ENCODE measurements at regions not wholly inside any gene's neighbourhood (a gene's known extent, or its start where the extent isn't known, plus 50 kb on each side); places are given as distances from the start of the nearest gene placed in this dataset.

- TF ChIP-seq POLR2A (IDR thresholded peaks at IDR 0.05; ENCODE audit: low read depth, low read length), result no peak
- no peak for DNase-seq (ENCODE audit: insufficient read length, low spot score)
- no peak for FAIRE-seq
Measured at GRCh38 chr16:86335266-86336172, 174.8 kb upstream of the FOXF1 start.

- no peak for DNase-seq (ENCODE audit: insufficient read length, low spot score)
- no peak for FAIRE-seq
- TF ChIP-seq POLR2A (IDR thresholded peaks at IDR 0.05; ENCODE audit: low read depth, low read length), result no peak
Measured at GRCh38 chr16:86337138-86337537, 173.2 kb upstream of the FOXF1 start.

- no peak for DNase-seq (ENCODE audit: insufficient read length, low spot score)
- no peak for TF ChIP-seq POLR2A (IDR thresholded peaks at IDR 0.05; ENCODE audit: low read depth, low read length)
- FAIRE-seq, result no peak
Measured at GRCh38 chr16:86337581-86338402, 172.5 kb upstream of the FOXF1 start.

- no peak for FAIRE-seq
- no peak for TF ChIP-seq POLR2A (IDR thresholded peaks at IDR 0.05; ENCODE audit: low read depth, low read length)
- DNase-seq (ENCODE audit: insufficient read length, low spot score), result no peak
Measured at GRCh38 chr16:86338403-86339115, 171.8 kb upstream of the FOXF1 start.

DNA sequence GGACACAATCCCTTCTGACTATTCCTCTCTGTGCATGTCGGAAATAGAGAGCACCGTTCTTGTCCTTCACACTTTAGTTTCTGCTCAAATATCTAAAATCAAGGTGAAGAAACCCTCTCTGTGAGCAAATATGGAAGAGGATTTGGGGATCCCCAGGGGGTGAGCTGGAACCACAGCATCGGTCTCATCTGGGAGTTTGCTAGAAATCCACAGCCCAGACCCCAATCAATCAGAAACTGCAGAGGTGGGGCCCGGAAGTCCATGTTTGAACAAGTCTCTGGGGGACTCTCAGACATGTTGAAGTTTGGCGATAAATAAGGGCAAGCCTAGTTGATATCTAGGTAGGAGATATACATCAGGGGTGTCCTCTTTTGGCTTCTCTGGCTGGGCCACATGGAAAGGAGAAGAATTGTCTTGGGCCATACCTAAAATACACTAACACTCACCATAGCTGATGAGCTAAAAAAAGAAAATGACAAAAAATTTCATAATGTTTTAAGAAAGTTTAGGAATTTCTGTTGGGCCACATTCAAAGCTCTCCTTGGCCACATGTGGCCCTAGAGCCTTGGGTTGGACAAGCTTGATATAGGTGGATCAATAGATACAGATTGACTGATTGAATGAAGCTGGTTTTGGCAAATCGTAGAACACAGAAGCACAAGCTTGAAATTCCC lies 168.0 kb upstream of the FOXF1 start:
- no peak for FAIRE-seq
- no peak for DNase-seq (ENCODE audit: insufficient read length, low spot score)
- no peak for TF ChIP-seq POLR2A (IDR thresholded peaks at IDR 0.05; ENCODE audit: low read depth, low read length)

GRCh38 chr16:86343027-86343795 lies 167.1 kb upstream of the FOXF1 start:
- no peak for FAIRE-seq
- no peak for TF ChIP-seq POLR2A (IDR thresholded peaks at IDR 0.05; ENCODE audit: low read depth, low read length)
- DNase-seq (ENCODE audit: insufficient read length, low spot score), result no peak

DNA sequence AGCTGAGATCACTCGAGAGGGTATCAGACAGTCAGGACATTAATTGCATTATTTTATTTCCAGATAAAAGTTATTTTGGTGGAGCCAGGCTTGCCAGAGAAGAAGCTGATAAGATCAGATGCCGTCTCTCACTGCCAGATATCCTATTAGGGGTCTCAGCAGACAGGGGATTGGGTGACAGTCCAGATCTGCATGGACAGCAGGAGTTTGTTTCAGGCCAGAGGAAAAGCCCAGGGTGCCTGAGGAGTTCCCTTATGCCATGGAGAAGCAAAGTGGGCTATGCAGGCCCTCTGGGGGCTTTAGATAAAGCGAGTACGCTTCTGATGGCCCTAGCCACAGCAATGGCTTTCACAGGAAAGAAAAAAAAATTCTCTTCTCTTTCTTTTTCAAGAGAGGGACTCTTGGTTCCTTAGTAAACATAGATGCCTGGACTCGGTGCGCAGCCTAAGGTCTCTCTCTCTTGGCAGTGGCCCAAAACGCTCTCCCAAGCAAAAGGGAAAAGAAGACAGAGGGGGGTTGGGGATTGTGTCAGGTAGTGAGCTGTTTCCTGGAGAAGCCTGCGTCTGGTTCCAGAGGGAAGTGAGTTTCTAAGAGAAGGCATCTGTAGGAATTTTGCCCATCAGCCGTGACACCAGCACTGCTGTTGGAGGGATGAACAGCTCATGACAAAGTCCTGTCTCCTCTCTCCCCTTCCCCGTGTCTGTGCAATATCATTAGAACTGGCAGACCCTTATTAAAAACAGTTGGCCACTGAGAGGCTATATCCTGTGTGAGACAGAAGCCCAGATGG lies 166.3 kb upstream of the FOXF1 start:
- no peak for TF ChIP-seq POLR2A (IDR thresholded peaks at IDR 0.05; ENCODE audit: low read depth, low read length)
- FAIRE-seq, result no peak
- no peak for DNase-seq (ENCODE audit: insufficient read length, low spot score)

- FAIRE-seq, result no peak
- TF ChIP-seq POLR2A (IDR thresholded peaks at IDR 0.05; ENCODE audit: low read depth, low read length), result no peak
- DNase-seq (ENCODE audit: insufficient read length, low spot score), result no peak
Measured at GRCh38 chr16:86344586-86344871, 165.8 kb upstream of the FOXF1 start.

DNA sequence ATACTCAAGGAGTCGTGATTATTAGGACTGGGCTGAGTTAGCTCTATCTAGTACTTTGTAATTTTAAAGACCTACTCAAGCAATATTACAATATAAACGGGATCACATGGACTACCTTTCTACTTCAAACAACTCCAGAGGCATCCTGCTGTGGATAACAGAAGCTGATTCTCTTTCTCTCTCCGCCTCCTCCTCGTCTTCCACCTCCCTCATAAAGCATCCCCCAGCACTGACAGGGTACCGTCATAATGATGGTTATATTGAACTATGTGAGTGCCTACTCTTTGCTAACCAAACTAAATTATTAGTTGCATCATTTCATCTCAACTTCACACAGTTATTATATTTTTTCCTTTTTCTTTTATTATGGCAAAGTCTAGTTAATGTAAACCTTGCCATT lies 165.4 kb upstream of the FOXF1 start:
- TF ChIP-seq POLR2A (IDR thresholded peaks at IDR 0.05; ENCODE audit: low read depth, low read length), result no peak
- DNase-seq (ENCODE audit: insufficient read length, low spot score) (no peak), FAIRE-seq (no peak)

GRCh38 chr16:86345516-86345915 lies 164.8 kb upstream of the FOXF1 start:
- DNase-seq (ENCODE audit: insufficient read length, low spot score) (no peak), FAIRE-seq (no peak)
- no peak for TF ChIP-seq POLR2A (IDR thresholded peaks at IDR 0.05; ENCODE audit: low read depth, low read length)

GRCh38 chr16:86346034-86346433 lies 164.3 kb upstream of the FOXF1 start:
- DNase-seq (ENCODE audit: insufficient read length, low spot score) (no peak), FAIRE-seq (no peak)
- no peak for TF ChIP-seq POLR2A (IDR thresholded peaks at IDR 0.05; ENCODE audit: low read depth, low read length)

GRCh38 chr16:86347090-86347489 lies 163.2 kb upstream of the FOXF1 start:
- TF ChIP-seq POLR2A (IDR thresholded peaks at IDR 0.05; ENCODE audit: low read depth, low read length), result no peak
- FAIRE-seq (no peak), DNase-seq (ENCODE audit: insufficient read length, low spot score) (no peak)

Data from H54 (cell line).